HCT116 (cell line): ENCODE measurements at regions not wholly inside any gene's neighbourhood (a gene's known extent, or its start where the extent isn't known, plus 50 kb on each side); places are given as distances from the start of the nearest gene placed in this dataset.

Source experiments
- ATAC-seq: fragments of 200-7000 bp; cut with Tn5 transposase; 2 replicates; pipeline ENCODE4 v1.9.1; 2020; ENCODE audit warnings: mild to moderate bottlenecking, moderate library complexity
- BruUV-seq: library from RNA; stranded (reverse); fragments of 400-500 nt; replicated peaks from 2 replicates; lab custom pipeline; 2021; lab: Mats Ljungman, UMichigan
- CTCF ChIA-PET: fragments of 300-600 bp; sonication (Branson Sonifier 250); formaldehyde crosslinking; loops from one replicate; lab custom pipeline; 2021; ENCODE audit warnings: antibody characterized with exemption; lab: Charles Lee
- POLR2A ChIA-PET: fragments of 300-600, 350-600 bp; sonication (Branson Sonifier 250); formaldehyde crosslinking; loops from one replicate; lab custom pipeline; 2021; ENCODE audit warnings: antibody characterized with exemption; lab: Charles Lee
- RAD21 ChIA-PET, 2 experiments: fragments of 300-600 bp; sonication (Branson Sonifier 250); formaldehyde crosslinking; loops; one replicate each; lab custom pipeline; 2023; ENCODE audit warnings: low total read pairs in 2 of 2; ENCODE audit not compliant: uncharacterized antibody in 2 of 2, unreplicated experiment in 2 of 2, low non-redundant PET in 1 of 2; lab: Charles Lee
- DNase-seq: peaks from one replicate; pipeline ENCODE4 v3.0.0-alpha.2; 2010; ENCODE audit warnings: low read depth, low spot score
- H2AFZ ChIP-seq: fragments of 200-600 bp; shearing (Covaris generic), sonication (generic); 2 replicates; pipeline ENCODE4 v1.6.1; 2017; ENCODE audit warnings: low read depth, mixed run types, mixed read lengths, antibody characterized with exemption, low read length; ENCODE audit not compliant: poor library complexity, severe bottlenecking
- H3K27ac ChIP-seq: 2 replicates; pipeline ENCODE4 v1.5.1; 2012; ENCODE audit warnings: low read depth, low read length
- H3K27me3 ChIP-seq: fragments of 200-600 bp; sonication (generic); 2 replicates; pipeline ENCODE4 v1.6.1; 2016; ENCODE audit warnings: mixed run types, low read length, mixed read lengths; ENCODE audit not compliant: insufficient read depth
- H3K36me3 ChIP-seq, 2 experiments: fragments of 200-500 bp in 1 of 2; fragments of 200-600 bp in 1 of 2; sonication (Bioruptor generic) in 1 of 2; sonication (generic) in 1 of 2; 2 replicates each; pipeline versions ENCODE4 v1.5.1 to v1.6.1; 2014 to 2016; ENCODE audit warnings: low read length in 2 of 2, inconsistent platforms in 1 of 2, mixed read lengths in 1 of 2, mixed run types in 1 of 2; ENCODE audit not compliant: insufficient read depth in 2 of 2, control insufficient read depth in 1 of 2
- H3K4me1 ChIP-seq, 2 experiments: fragments of 200-600 bp in 1 of 2; sonication (generic) in 1 of 2; 2 replicates each; pipeline versions ENCODE4 v1.5.1 to v1.6.1; 2012 to 2017; ENCODE audit warnings: low read length in 2 of 2, inconsistent platforms in 1 of 2, mild to moderate bottlenecking in 1 of 2, mixed read lengths in 1 of 2, mixed run types in 1 of 2, moderate library complexity in 1 of 2; ENCODE audit not compliant: insufficient read depth in 2 of 2, control insufficient read depth in 1 of 2
- H3K4me2 ChIP-seq: fragments of 200-600 bp; sonication (generic); 2 replicates; pipeline ENCODE4 v1.6.1; 2017; ENCODE audit warnings: mixed run types, low read length, mixed read lengths
- H3K4me3 ChIP-seq, 2 experiments: fragments of 200-600 bp in 1 of 2; sonication (generic) in 1 of 2; replicated peaks in 1 of 2; 2 replicates each; pipeline ENCODE4 v1.5.1; 2011 to 2016; ENCODE audit warnings: low read length in 2 of 2, control low read depth in 1 of 2, low read depth in 1 of 2, mild to moderate bottlenecking in 1 of 2, mixed read lengths in 1 of 2, mixed run types in 1 of 2
- H3K79me2 ChIP-seq: fragments of 200-600 bp; sonication (generic); 2 replicates; pipeline ENCODE4 v1.6.1; 2017; ENCODE audit warnings: mild to moderate bottlenecking, mixed run types, low read length, moderate library complexity, mixed read lengths; ENCODE audit not compliant: insufficient read depth
- H3K9ac ChIP-seq: fragments of 200-600 bp; sonication (generic); 2 replicates; pipeline ENCODE4 v1.6.1; 2016; ENCODE audit warnings: low read length, mixed read lengths
- H3K9me2 ChIP-seq: fragments of 200-600 bp; sonication (generic), shearing (Covaris generic); 2 replicates; pipeline ENCODE4 v1.6.1; 2017; ENCODE audit warnings: mixed run types, mild to moderate bottlenecking, moderate library complexity; ENCODE audit not compliant: insufficient read depth
- H3K9me3 ChIP-seq, 2 experiments: fragments of 200-500 bp in 1 of 2; fragments of 200-600 bp in 1 of 2; sonication (Bioruptor generic) in 1 of 2; sonication (generic) in 1 of 2; 2 replicates each; pipeline ENCODE4 v1.6.1; 2014 to 2017; ENCODE audit warnings: low read length in 2 of 2, mixed read lengths in 2 of 2, inconsistent platforms in 1 of 2, low read depth in 1 of 2, mild to moderate bottlenecking in 1 of 2, mixed run types in 1 of 2, moderate library complexity in 1 of 2; ENCODE audit not compliant: control insufficient read depth in 1 of 2, insufficient read depth in 1 of 2
- H4K20me1 ChIP-seq: fragments of 200-600 bp; sonication (generic), shearing (Covaris generic); 2 replicates; pipeline ENCODE4 v1.6.1; 2017; ENCODE audit warnings: mixed run types, mild to moderate bottlenecking, moderate library complexity; ENCODE audit not compliant: insufficient read depth
- ATF3 ChIP-seq: IDR thresholded peaks from 2 replicates; pipeline ENCODE4 v1.6.1; 2012
- CEBPB ChIP-seq: IDR thresholded peaks from 2 replicates; pipeline ENCODE4 v1.6.1; 2012; ENCODE audit warnings: low read depth
- CTCF ChIP-seq, 3 experiments: fragments of 200-600 bp in 1 of 3; sonication (generic) in 1 of 3; IDR thresholded peaks in 2 of 3; conservative IDR thresholded peaks in 1 of 3; 2 replicates each; pipeline ENCODE4 v1.5.1; 2012 to 2017; ENCODE audit warnings: low read depth in 2 of 3, low read length in 2 of 3, antibody characterized with exemption in 1 of 3, borderline replicate concordance in 1 of 3, control low read depth in 1 of 3, mild to moderate bottlenecking in 1 of 3, mixed read lengths in 1 of 3, mixed run types in 1 of 3, moderate library complexity in 1 of 3; ENCODE audit not compliant: insufficient read depth in 1 of 3
- EGR1 ChIP-seq: IDR thresholded peaks from 2 replicates; pipeline ENCODE4 v1.6.1; 2012; ENCODE audit warnings: low read depth
- ELF1 ChIP-seq: IDR thresholded peaks from 2 replicates; pipeline ENCODE4 v1.6.1; 2012; ENCODE audit warnings: low read depth, borderline replicate concordance
- EZH2phosphoT487 ChIP-seq: fragments of 200-600 bp; IDR thresholded peaks from 2 replicates; pipeline ENCODE4 v1.6.1; 2018; ENCODE audit warnings: antibody characterized with exemption, borderline replicate concordance
- FOSL1 ChIP-seq: IDR thresholded peaks from 2 replicates; pipeline ENCODE4 v1.6.1; 2012; ENCODE audit warnings: low read depth
- JUND ChIP-seq: IDR thresholded peaks from 2 replicates; pipeline ENCODE4 v1.6.1; 2012
- MAX ChIP-seq: IDR thresholded peaks from 2 replicates; pipeline ENCODE4 v1.6.1; 2012
- POLR2A ChIP-seq: IDR thresholded peaks from 2 replicates; pipeline ENCODE4 v1.7.0; 2011; ENCODE audit warnings: borderline replicate concordance; ENCODE audit not compliant: insufficient read depth, insufficient read length; ENCODE audit errors: extremely low read depth
- RAD21 ChIP-seq: IDR thresholded peaks from 2 replicates; pipeline ENCODE4 v1.6.1; 2012; ENCODE audit warnings: low read depth, mild to moderate bottlenecking
- REST ChIP-seq: IDR thresholded peaks from 2 replicates; pipeline ENCODE4 v1.6.1; 2012; ENCODE audit warnings: low read depth
- SP1 ChIP-seq: IDR thresholded peaks from 2 replicates; pipeline ENCODE4 v1.6.1; 2012; ENCODE audit warnings: low read depth
- SRF ChIP-seq: IDR thresholded peaks from 2 replicates; pipeline ENCODE4 v1.6.1; 2012; ENCODE audit warnings: low read depth
- ZFX ChIP-seq: fragments of 450-650 bp; IDR thresholded peaks from 2 replicates; pipeline ENCODE4 v1.6.1; 2017
- ZNF274 ChIP-seq: fragments of 200-500 bp; sonication (Bioruptor generic); IDR thresholded peaks from 2 replicates; pipeline ENCODE4 v1.6.1; 2014; ENCODE audit warnings: mild to moderate bottlenecking, low read depth, low read length, inconsistent platforms
- intact Hi-C: fragments of 100-400 bp; cut with micrococcal nuclease; formaldehyde crosslinking; loops from 2 replicates; pipeline ENCODE4 v1.10.0; 2022

GRCh38 chr7:97454636-97455035 is 277.2 kb upstream of the TAC1 start:
- Histone ChIP-seq H3K36me3 (no peaks in the 10 kb centered on the region), H4K20me1 (no peaks in the 10 kb centered on the region), H3K4me2 (no peak overlapping the region), H3K4me3 (no peak overlapping the region), H3K4me1 (no peaks in the 10 kb centered on the region), H3K27ac (no peak overlapping the region), H3K27me3 (0 out of 2 replicates have a peak, but pooled peaks cover 8% of the 10 kb centered on the region), H3K9me3 (no peaks in the 10 kb centered on the region), H3K9me2 (no peaks in the 10 kb centered on the region), H3K79me2 (no peaks in the 10 kb centered on the region), H2AFZ (no peak overlapping the region), H3K9ac (no peak overlapping the region)
- ChIA-PET CTCF (no interaction called here), RAD21 (no interaction called here), POLR2A (no interaction called here)
- no TSS peak for BruUV-seq
- intact Hi-C loops: no loop called here
- no peak for TF ChIP-seq RAD21
- TF ChIP-seq SP1: no peak
- DNase-seq: no peak
- ATAC-seq: no peak

GRCh38 chr7:97457054-97457453 is 274.8 kb upstream of the TAC1 start:
- DNase-seq (no peak), ATAC-seq (no peak)
- ChIA-PET RAD21 (no interaction called here), CTCF (no interaction called here), POLR2A (no interaction called here)
- no peak overlapping the region for H3K27ac ChIP-seq
- H3K36me3 ChIP-seq: no peaks in the 10 kb centered on the region
- no peaks in the 10 kb centered on the region for H3K9me3 ChIP-seq
- BruUV-seq: no TSS peak
- H4K20me1 ChIP-seq: no peaks in the 10 kb centered on the region
- H3K4me3 ChIP-seq: no peak overlapping the region
- H3K4me2 ChIP-seq: no peak overlapping the region
- H3K9me2 ChIP-seq: no peaks in the 10 kb centered on the region
- intact Hi-C loops: no loop called here
- no peaks in the 10 kb centered on the region for H3K79me2 ChIP-seq
- TF ChIP-seq ZFX (no peak), SRF (no peak), ELF1 (no peak), RAD21 (no peak), ZNF274 (no peak), SP1 (no peak), MAX (no peak), CEBPB (no peak), EZH2phosphoT487 (no peak), EGR1 (no peak), REST (no peak), ATF3 (no peak), CTCF (IDR thresholded peaks at IDR 0.05 in 2 of 3, conservative IDR thresholded peaks at IDR 0.05 in 1 of 3; ENCODE audit: borderline replicate concordance in 1 of 3, insufficient read depth in 1 of 3, low read depth in 2 of 3, low read length in 2 of 3) (no peak), FOSL1 (no peak), JUND (no peak), POLR2A (no peak)
- H3K9ac ChIP-seq: no peak overlapping the region
- 0 out of 2 replicates have a peak, but pooled peaks cover 8% of the 10 kb centered on the region for H3K27me3 ChIP-seq
- no peak overlapping the region for H2AFZ ChIP-seq
- no peaks in the 10 kb centered on the region for H3K4me1 ChIP-seq
